ENCODE measurements at regions not wholly inside any gene's neighbourhood (a gene's known extent, or its start where the extent isn't known, plus 50 kb on each side); places are given as distances from the start of the nearest gene placed in this dataset.

GRCh38 chr7:125020801-125021200, 91.2 kb upstream of the POT1 start:
- no peak overlapping the region for H3K4me3 ChIP-seq
- ATAC-seq (ENCODE audit: low FRiP score in 2 of 2) (no peak), DNase-seq (no peak)
- no peaks in the 10 kb centered on the region for H3K4me1 ChIP-seq
- TF ChIP-seq CTCF (IDR thresholded peaks at IDR 0.05), result no peak
- no peak for TF ChIP-seq POLR2AphosphoS5 (IDR thresholded peaks at IDR 0.05)
- no peak for TF ChIP-seq POLR2A (IDR thresholded peaks at IDR 0.05)
- no peak for TF ChIP-seq EP300 (IDR thresholded peaks at IDR 0.05)
- no peaks in the 10 kb centered on the region for H3K27me3 ChIP-seq
- H3K27ac ChIP-seq, result no peak overlapping the region
- no peaks in the 10 kb centered on the region for H3K36me3 ChIP-seq
- H3K9me3 ChIP-seq, result no peaks in the 10 kb centered on the region
- WGBS, 2 donors, result 88 to 90% methylated on average over 4 of the region's 4 CpGs

- 81 to 97% methylated on average over 1 of the region's 1 CpG for WGBS, 2 donors
These were observed 80.9 kb upstream of the POT1 start for GRCh38 chr7:125010540-125010939.

GRCh38 chr7:124996778-124997177, 67.2 kb upstream of the POT1 start:
- Histone ChIP-seq H3K9me3 (no peaks in the 10 kb centered on the region), H3K36me3 (no peaks in the 10 kb centered on the region), H3K27me3 (no peaks in the 10 kb centered on the region), H3K4me3 (no peak overlapping the region), H3K27ac (no peak overlapping the region), H3K4me1 (no peaks in the 10 kb centered on the region)
- no peak for DNase-seq
- ATAC-seq (ENCODE audit: low FRiP score in 2 of 2), result no peak
- 76 to 80% methylated on average over 4 of the region's 4 CpGs for WGBS, 2 donors
- TF ChIP-seq EP300 (IDR thresholded peaks at IDR 0.05), result no peak
- TF ChIP-seq CTCF (IDR thresholded peaks at IDR 0.05), result no peak
- TF ChIP-seq POLR2A (IDR thresholded peaks at IDR 0.05), result no peak
- TF ChIP-seq POLR2AphosphoS5 (IDR thresholded peaks at IDR 0.05), result no peak

More at GRCh38 chr7:125010540-125010939, 80.9 kb upstream of the POT1 start:
- Histone ChIP-seq H3K27ac (no peak overlapping the region), H3K4me3 (no peak overlapping the region), H3K36me3 (no peaks in the 10 kb centered on the region), H3K27me3 (no peaks in the 10 kb centered on the region), H3K4me1 (no peaks in the 10 kb centered on the region), H3K9me3 (no peaks in the 10 kb centered on the region)
- no peak for DNase-seq
- ATAC-seq (ENCODE audit: low FRiP score in 2 of 2), result no peak
- no peak for TF ChIP-seq EP300 (IDR thresholded peaks at IDR 0.05)
- no peak for TF ChIP-seq CTCF (IDR thresholded peaks at IDR 0.05)
- no peak for TF ChIP-seq POLR2A (IDR thresholded peaks at IDR 0.05)
- TF ChIP-seq POLR2AphosphoS5 (IDR thresholded peaks at IDR 0.05), result no peak

- peak overlapping the region in 1 of 4 donors; percentile 15 for H3K27ac ChIP-seq
- no peaks in the 10 kb centered on the region for H3K36me3 ChIP-seq
- H3K4me1 ChIP-seq, result no peaks in the 10 kb centered on the region
- WGBS, 2 donors, result 79 to 81% methylated on average over 4 of the region's 4 CpGs
- no peak overlapping the region for H3K4me3 ChIP-seq
- DNase-seq, result no peak
- no peak for TF ChIP-seq POLR2AphosphoS5 (IDR thresholded peaks at IDR 0.05)
- no peak for TF ChIP-seq EP300 (IDR thresholded peaks at IDR 0.05)
- no peak for TF ChIP-seq POLR2A (IDR thresholded peaks at IDR 0.05)
- no peak for TF ChIP-seq CTCF (IDR thresholded peaks at IDR 0.05)
- ATAC-seq (ENCODE audit: low FRiP score in 2 of 2), result peak in 1 of 2 donors; percentile 89
- H3K27me3 ChIP-seq, result no peaks in the 10 kb centered on the region
- H3K9me3 ChIP-seq, result no peaks in the 10 kb centered on the region
These were observed 63.4 kb upstream of the POT1 start for GRCh38 chr7:124992851-124993562.

GRCh38 chr7:124989911-124990310, 60.3 kb upstream of the POT1 start:
- H3K4me3 ChIP-seq, result no peak overlapping the region
- H3K36me3 ChIP-seq, result no peaks in the 10 kb centered on the region
- no peaks in the 10 kb centered on the region for H3K9me3 ChIP-seq
- H3K27ac ChIP-seq, result no peak overlapping the region
- DNase-seq, result no peak
- 79 to 83% methylated on average over 1 of the region's 1 CpG for WGBS, 2 donors
- no peaks in the 10 kb centered on the region for H3K27me3 ChIP-seq
- no peak for ATAC-seq (ENCODE audit: low FRiP score in 2 of 2)
- H3K4me1 ChIP-seq, result no peaks in the 10 kb centered on the region
- no peak for TF ChIP-seq POLR2AphosphoS5 (IDR thresholded peaks at IDR 0.05)
- no peak for TF ChIP-seq EP300 (IDR thresholded peaks at IDR 0.05)
- no peak for TF ChIP-seq POLR2A (IDR thresholded peaks at IDR 0.05)
- no peak for TF ChIP-seq CTCF (IDR thresholded peaks at IDR 0.05)
